Naive thymus-derived CD8-positive, alpha-beta T cell (primary cell): ENCODE measurements at regions not wholly inside any gene's neighbourhood (a gene's known extent, or its start where the extent isn't known, plus 50 kb on each side); places are given as distances from the start of the nearest gene placed in this dataset.

Experiments
- ATAC-seq, 2 donors: fragments of 150-1000 bp; cut with Tn5 transposase in 1 of 2; sonication (Bioruptor Pico), chemical (Tn5 transposase) in 1 of 2; 1 replicate in 1 of 2; 2 replicates in 1 of 2; pipeline ENCODE4 v1.10.0; 2021; ENCODE audit warnings: mild to moderate bottlenecking in 2 of 2, moderate library complexity in 2 of 2
- POLR2A ChIA-PET: fragments of 350-600 bp; sonication (Branson Sonifier 250); formaldehyde crosslinking; loops from one replicate; lab custom pipeline; 2021; ENCODE audit warnings: antibody characterized with exemption; lab: Charles Lee
- DNase-seq, 10 donors: peaks; one replicate each; pipeline versions ENCODE4 v3.0.0 to v3.0.0-alpha.2; 2020 to 2022
- H3K27ac Mint-ChIP-seq, 10 donors: one replicate each; pipeline ENCODE4 v1.8.0; 2020 to 2022; ENCODE audit warnings: mild to moderate bottlenecking in 10 of 10, mixed read lengths in 10 of 10, moderate library complexity in 4 of 10, inconsistent platforms in 1 of 10
- H3K27me3 Mint-ChIP-seq, 5 donors: one replicate each; pipeline ENCODE4 v1.8.0; 2021 to 2022; ENCODE audit warnings: mixed read lengths in 5 of 5
- H3K36me3 Mint-ChIP-seq, 3 donors: one replicate each; pipeline ENCODE4 v1.8.0; 2020 to 2022; ENCODE audit warnings: mixed read lengths in 3 of 3, mild to moderate bottlenecking in 2 of 3, inconsistent platforms in 1 of 3
- H3K4me1 Mint-ChIP-seq, 4 donors: one replicate each; pipeline ENCODE4 v1.8.0; 2021 to 2022; ENCODE audit warnings: mixed read lengths in 4 of 4
- H3K4me3 Mint-ChIP-seq, 10 donors: one replicate each; pipeline ENCODE4 v1.8.0; 2020 to 2022; ENCODE audit warnings: mild to moderate bottlenecking in 10 of 10, mixed read lengths in 10 of 10, moderate library complexity in 6 of 10, inconsistent platforms in 1 of 10
- H3K9me3 Mint-ChIP-seq, 9 donors: one replicate each; pipeline ENCODE4 v1.8.0; 2020 to 2022; ENCODE audit warnings: mixed read lengths in 9 of 9, mild to moderate bottlenecking in 3 of 9, inconsistent platforms in 1 of 9, moderate library complexity in 1 of 9

- peaks cover 0 to 3% (median 0%) of the 10 kb centered on the region in 9 donors for H3K9me3 Mint-ChIP-seq
- no peak overlapping the region for H3K27ac Mint-ChIP-seq
- no peak for ATAC-seq
- no peak for DNase-seq
- no peak overlapping the region for H3K4me3 Mint-ChIP-seq
- POLR2A ChIA-PET = no interaction called here
- no peaks in the 10 kb centered on the region for H3K36me3 Mint-ChIP-seq
- peaks cover 0 to 4% (median 0%) of the 10 kb centered on the region in 5 donors for H3K27me3 Mint-ChIP-seq
- peaks cover 0 to 2% (median 0%) of the 10 kb centered on the region in 4 donors for H3K4me1 Mint-ChIP-seq
Measured at GRCh38 chr1:91608876-91609275, 108.2 kb downstream of the CDC7 start.

GRCh38 chr1:91609551-91609950 is 108.9 kb downstream of the CDC7 start:
- POLR2A ChIA-PET = interaction anchor here (0.6 kb wide), 1 partner anchor 335 kb away, joined by 3 read pairs; no protein-coding TSS in a partner anchor
- no peak for DNase-seq
- no peaks in the 10 kb centered on the region for H3K36me3 Mint-ChIP-seq
- peaks cover 0 to 4% (median 0%) of the 10 kb centered on the region in 5 donors for H3K27me3 Mint-ChIP-seq
- no peak for ATAC-seq
- no peak overlapping the region for H3K27ac Mint-ChIP-seq
- peaks cover 0 to under 1% (median 0%) of the 10 kb centered on the region in 4 donors for H3K4me1 Mint-ChIP-seq
- H3K9me3 Mint-ChIP-seq = peaks cover 0 to 3% (median 0%) of the 10 kb centered on the region in 9 donors
- H3K4me3 Mint-ChIP-seq = no peak overlapping the region

GRCh38 chr1:91610102-91610501 is 109.5 kb downstream of the CDC7 start:
- peaks cover 0 to 4% (median 0%) of the 10 kb centered on the region in 5 donors for H3K27me3 Mint-ChIP-seq
- H3K36me3 Mint-ChIP-seq = no peaks in the 10 kb centered on the region
- POLR2A ChIA-PET = no interaction called here
- no peaks in the 10 kb centered on the region for H3K4me1 Mint-ChIP-seq
- H3K27ac Mint-ChIP-seq = no peak overlapping the region
- DNase-seq (no peak), ATAC-seq (no peak)
- peaks cover 0 to 3% (median 0%) of the 10 kb centered on the region in 9 donors for H3K9me3 Mint-ChIP-seq
- no peak overlapping the region for H3K4me3 Mint-ChIP-seq

GRCh38 chr1:91610789-91611188 is 110.1 kb downstream of the CDC7 start:
- no peaks in the 10 kb centered on the region for H3K36me3 Mint-ChIP-seq

GRCh38 chr1:91611483-91611917 is 110.8 kb downstream of the CDC7 start:
- Mint-ChIP-seq H3K27ac (no peak overlapping the region), H3K9me3 (peaks cover 0 to 3% (median 0%) of the 10 kb centered on the region in 9 donors), H3K4me3 (no peak overlapping the region), H3K4me1 (peaks cover 0 to 1% (median 0%) of the 10 kb centered on the region in 4 donors), H3K36me3 (no peaks in the 10 kb centered on the region), H3K27me3 (peaks cover 0 to 4% (median 0%) of the 10 kb centered on the region in 5 donors)
- POLR2A ChIA-PET = interaction anchor here (0.7 kb wide), 1 partner anchor 82 kb away, joined by 4 read pairs; no protein-coding TSS in a partner anchor
- ATAC-seq (no peak), DNase-seq (no peak)

More at GRCh38 chr1:91610789-91611188, 110.1 kb downstream of the CDC7 start:
- ATAC-seq (no peak), DNase-seq (no peak)
- POLR2A ChIA-PET = interaction anchor here (0.7 kb wide), 1 partner anchor 83 kb away, joined by 4 read pairs; no protein-coding TSS in a partner anchor
- H3K4me1 Mint-ChIP-seq = no peaks in the 10 kb centered on the region
- H3K4me3 Mint-ChIP-seq = no peak overlapping the region
- H3K27ac Mint-ChIP-seq = no peak overlapping the region
- H3K27me3 Mint-ChIP-seq = peaks cover 0 to 4% (median 0%) of the 10 kb centered on the region in 5 donors
- peaks cover 0 to 3% (median 0%) of the 10 kb centered on the region in 9 donors for H3K9me3 Mint-ChIP-seq

- no peak for ATAC-seq
- Mint-ChIP-seq H3K27ac (peak overlapping the region in 2 of 10 donors; percentile 33 to 56), H3K4me3 (no peak overlapping the region), H3K4me1 (peaks cover 0 to 1% (median 0%) of the 10 kb centered on the region in 4 donors), H3K9me3 (no peaks in the 10 kb centered on the region), H3K27me3 (peaks cover 0 to 3% (median 0%) of the 10 kb centered on the region in 5 donors), H3K36me3 (no peaks in the 10 kb centered on the region)
- no peak for DNase-seq
- POLR2A ChIA-PET = no interaction called here
Measured at GRCh38 chr1:91613595-91613994, 112.9 kb downstream of the CDC7 start.

- Mint-ChIP-seq H3K27ac (peak overlapping the region in 1 of 10 donors; percentile 13), H3K4me3 (no peak overlapping the region), H3K27me3 (peaks cover 0 to 6% (median 3%) of the 10 kb centered on the region in 5 donors), H3K9me3 (no peaks in the 10 kb centered on the region), H3K36me3 (no peaks in the 10 kb centered on the region), H3K4me1 (peaks cover 0 to 1% (median 0%) of the 10 kb centered on the region in 4 donors)
- no peak for ATAC-seq
- DNase-seq = no peak
- POLR2A ChIA-PET = no interaction called here
Measured at GRCh38 chr1:91616712-91617111, 116.1 kb downstream of the CDC7 start.

GRCh38 chr1:91617285-91617765 is 116.7 kb downstream of the CDC7 start:
- Mint-ChIP-seq H3K4me1 (peaks cover 0 to 1% (median 0%) of the 10 kb centered on the region in 4 donors), H3K27me3 (peaks cover 0 to 6% (median 3%) of the 10 kb centered on the region in 5 donors), H3K4me3 (no peak overlapping the region), H3K9me3 (no peaks in the 10 kb centered on the region), H3K27ac (peak overlapping the region in 1 of 10 donors; percentile 13), H3K36me3 (no peaks in the 10 kb centered on the region)
- ATAC-seq (peak in 1 of 2 donors; percentile 62), DNase-seq (peak in 3 of 10 donors; percentile 6 to 13 (median 12))
- POLR2A ChIA-PET = no interaction called here

GRCh38 chr1:91619881-91620280 is 119.2 kb downstream of the CDC7 start:
- POLR2A ChIA-PET = no interaction called here
- ATAC-seq (no peak), DNase-seq (no peak)

GRCh38 chr1:91621360-91621759 is 120.7 kb downstream of the CDC7 start:
- H3K4me3 Mint-ChIP-seq = no peak overlapping the region
- H3K9me3 Mint-ChIP-seq = peaks cover 0 to 3% (median 0%) of the 10 kb centered on the region in 9 donors
- H3K4me1 Mint-ChIP-seq = no peaks in the 10 kb centered on the region
- peak overlapping the region in 1 of 10 donors; percentile 9 for H3K27ac Mint-ChIP-seq
- H3K27me3 Mint-ChIP-seq = peaks cover 0 to 6% (median 6%) of the 10 kb centered on the region in 5 donors
- H3K36me3 Mint-ChIP-seq = no peaks in the 10 kb centered on the region
- ATAC-seq (no peak), DNase-seq (no peak)
- POLR2A ChIA-PET = no interaction called here

More at GRCh38 chr1:91619881-91620280, 119.2 kb downstream of the CDC7 start:
- Mint-ChIP-seq H3K36me3 (no peaks in the 10 kb centered on the region), H3K27me3 (peaks cover 0 to 6% (median 6%) of the 10 kb centered on the region in 5 donors), H3K4me1 (peaks cover 0 to 1% (median 0%) of the 10 kb centered on the region in 4 donors), H3K27ac (no peak overlapping the region), H3K4me3 (no peak overlapping the region), H3K9me3 (peaks cover 0 to 3% (median 0%) of the 10 kb centered on the region in 9 donors)

- POLR2A ChIA-PET = no interaction called here
- Mint-ChIP-seq H3K4me3 (no peak overlapping the region), H3K36me3 (no peaks in the 10 kb centered on the region), H3K27ac (peak overlapping the region in 1 of 10 donors; percentile 48), H3K9me3 (peaks cover 0 to 3% (median 0%) of the 10 kb centered on the region in 9 donors), H3K27me3 (peaks cover 0 to 6% (median 3%) of the 10 kb centered on the region in 5 donors), H3K4me1 (no peaks in the 10 kb centered on the region)
- DNase-seq (no peak), ATAC-seq (no peak)
Measured at GRCh38 chr1:91621907-91622306, 121.3 kb downstream of the CDC7 start.

GRCh38 chr1:91622616-91623015 is 122.0 kb downstream of the CDC7 start:
- H3K27ac Mint-ChIP-seq = peak overlapping the region in 1 of 10 donors; percentile 1
- no peaks in the 10 kb centered on the region for H3K36me3 Mint-ChIP-seq
- peaks cover 0 to 6% (median 3%) of the 10 kb centered on the region in 5 donors for H3K27me3 Mint-ChIP-seq
- H3K9me3 Mint-ChIP-seq = peaks cover 0 to 3% (median 0%) of the 10 kb centered on the region in 9 donors
- POLR2A ChIA-PET = no interaction called here
- ATAC-seq = no peak
- DNase-seq = no peak
- H3K4me1 Mint-ChIP-seq = no peaks in the 10 kb centered on the region
- no peak overlapping the region for H3K4me3 Mint-ChIP-seq

GRCh38 chr1:91623020-91623419 is 122.4 kb downstream of the CDC7 start:
- Mint-ChIP-seq H3K9me3 (peaks cover 0 to 3% (median 0%) of the 10 kb centered on the region in 9 donors), H3K27me3 (peaks cover 0 to 6% (median 3%) of the 10 kb centered on the region in 5 donors), H3K4me3 (no peak overlapping the region), H3K36me3 (no peaks in the 10 kb centered on the region), H3K4me1 (no peaks in the 10 kb centered on the region), H3K27ac (no peak overlapping the region)
- POLR2A ChIA-PET = no interaction called here
- DNase-seq = no peak
- no peak for ATAC-seq
